Mononuclear cell (primary cell): ENCODE measurements at regions not wholly inside any gene's neighbourhood (a gene's known extent, or its start where the extent isn't known, plus 50 kb on each side); places are given as distances from the start of the nearest gene placed in this dataset.

ENCODE experiments used
- H3K27me3 ChIP-seq: 2 replicates; pipeline ENCODE4 v1.6.0; 2011; ENCODE audit warnings: low read length, control low read depth; ENCODE audit not compliant: insufficient read depth
- H3K4me1 ChIP-seq: 2 replicates; pipeline ENCODE4 v1.5.1; 2011; ENCODE audit warnings: mild to moderate bottlenecking, low read length, control low read depth; ENCODE audit not compliant: insufficient read depth
- H3K4me3 ChIP-seq: 2 replicates; pipeline ENCODE4 v1.5.1; 2011; ENCODE audit warnings: mild to moderate bottlenecking, low read length, moderate library complexity
- H3K9me3 ChIP-seq: 2 replicates; pipeline ENCODE4 v1.5.1; 2011; ENCODE audit warnings: low read depth, mild to moderate bottlenecking, control low read depth, low read length

- no peaks in the 10 kb centered on the region for H3K27me3 ChIP-seq
- no peak overlapping the region for H3K4me3 ChIP-seq
- peaks cover 18% of the 10 kb centered on the region for H3K9me3 ChIP-seq
- no peaks in the 10 kb centered on the region for H3K4me1 ChIP-seq
Measured at GRCh38 chr6:139784222-139784769, 409.8 kb upstream of the CITED2 start.

- no peak overlapping the region for H3K4me3 ChIP-seq
- H3K9me3 ChIP-seq: peaks cover 15% of the 10 kb centered on the region
Measured at GRCh38 chr6:139779988-139780774, 405.7 kb upstream of the CITED2 start.

GRCh38 chr6:139778688-139779087, 404.2 kb upstream of the CITED2 start:
- Histone ChIP-seq H3K4me1 (no peaks in the 10 kb centered on the region), H3K27me3 (no peaks in the 10 kb centered on the region), H3K4me3 (no peak overlapping the region), H3K9me3 (peaks cover under 1% of the 10 kb centered on the region)

More at GRCh38 chr6:139779988-139780774, 405.7 kb upstream of the CITED2 start:
- H3K27me3 ChIP-seq: no peaks in the 10 kb centered on the region
- no peaks in the 10 kb centered on the region for H3K4me1 ChIP-seq

- Histone ChIP-seq H3K4me3 (no peak overlapping the region), H3K27me3 (no peaks in the 10 kb centered on the region), H3K9me3 (no peaks in the 10 kb centered on the region), H3K4me1 (no peaks in the 10 kb centered on the region)
Measured at GRCh38 chr6:139778106-139778505, 403.7 kb upstream of the CITED2 start.

- Histone ChIP-seq H3K4me1 (no peaks in the 10 kb centered on the region), H3K9me3 (no peaks in the 10 kb centered on the region), H3K4me3 (no peak overlapping the region), H3K27me3 (no peaks in the 10 kb centered on the region)
Measured at GRCh38 chr6:139777202-139777970, 402.9 kb upstream of the CITED2 start.

GRCh38 chr6:139776041-139776440, 401.6 kb upstream of the CITED2 start:
- H3K4me3 ChIP-seq: no peak overlapping the region
- H3K4me1 ChIP-seq: no peaks in the 10 kb centered on the region
- no peaks in the 10 kb centered on the region for H3K27me3 ChIP-seq
- no peaks in the 10 kb centered on the region for H3K9me3 ChIP-seq

GRCh38 chr6:139768196-139768595, 393.7 kb upstream of the CITED2 start:
- Histone ChIP-seq H3K9me3 (no peaks in the 10 kb centered on the region), H3K4me3 (no peak overlapping the region), H3K27me3 (no peaks in the 10 kb centered on the region), H3K4me1 (peaks cover 17% of the 10 kb centered on the region)

- Histone ChIP-seq H3K27me3 (no peaks in the 10 kb centered on the region), H3K4me3 (no peak overlapping the region)
Measured at GRCh38 chr6:139766796-139767195, 392.3 kb upstream of the CITED2 start.

GRCh38 chr6:139765825-139766285, 391.4 kb upstream of the CITED2 start:
- H3K4me1 ChIP-seq: peaks cover 29% of the 10 kb centered on the region
- H3K9me3 ChIP-seq: no peaks in the 10 kb centered on the region
- no peak overlapping the region for H3K4me3 ChIP-seq
- no peaks in the 10 kb centered on the region for H3K27me3 ChIP-seq

More at GRCh38 chr6:139766796-139767195, 392.3 kb upstream of the CITED2 start:
- no peaks in the 10 kb centered on the region for H3K9me3 ChIP-seq
- H3K4me1 ChIP-seq: peaks cover 29% of the 10 kb centered on the region

- no peak overlapping the region for H3K4me3 ChIP-seq
- H3K27me3 ChIP-seq: no peaks in the 10 kb centered on the region
- peaks cover 29% of the 10 kb centered on the region for H3K4me1 ChIP-seq
- H3K9me3 ChIP-seq: no peaks in the 10 kb centered on the region
Measured at GRCh38 chr6:139764498-139764986, 390.1 kb upstream of the CITED2 start.

- no peaks in the 10 kb centered on the region for H3K27me3 ChIP-seq
Measured at GRCh38 chr6:139763468-139764210, 389.2 kb upstream of the CITED2 start.

GRCh38 chr6:139762587-139763031, 388.2 kb upstream of the CITED2 start:
- no peak overlapping the region for H3K4me3 ChIP-seq
- H3K4me1 ChIP-seq: peaks cover 33% of the 10 kb centered on the region
- H3K9me3 ChIP-seq: no peaks in the 10 kb centered on the region
- H3K27me3 ChIP-seq: no peaks in the 10 kb centered on the region

More at GRCh38 chr6:139763468-139764210, 389.2 kb upstream of the CITED2 start:
- no peaks in the 10 kb centered on the region for H3K9me3 ChIP-seq
- H3K4me3 ChIP-seq: no peak overlapping the region
- H3K4me1 ChIP-seq: peaks cover 29% of the 10 kb centered on the region

- Histone ChIP-seq H3K27me3 (no peaks in the 10 kb centered on the region), H3K9me3 (no peaks in the 10 kb centered on the region), H3K4me1 (peaks cover 35% of the 10 kb centered on the region), H3K4me3 (no peak overlapping the region)
Measured at GRCh38 chr6:139760128-139760527, 385.7 kb upstream of the CITED2 start.

GRCh38 chr6:139759086-139759485, 384.6 kb upstream of the CITED2 start:
- H3K27me3 ChIP-seq: no peaks in the 10 kb centered on the region
- no peak overlapping the region for H3K4me3 ChIP-seq
- no peaks in the 10 kb centered on the region for H3K9me3 ChIP-seq
- H3K4me1 ChIP-seq: peaks cover 27% of the 10 kb centered on the region
